BJ (cell line): ENCODE measurements at regions not wholly inside any gene's neighbourhood (a gene's known extent, or its start where the extent isn't known, plus 50 kb on each side); places are given as distances from the start of the nearest gene placed in this dataset.
"Not testable (repeated sequence)": the region's sequence is repeated elsewhere in the genome, so short reads cannot be mapped to it uniquely, and the experiment has no call there.

Experiments
- CTCF ChIA-PET: fragments of 350-600 bp; formaldehyde crosslinking; extraction: SDS; loops from one replicate; lab custom pipeline; 2021; ENCODE audit warnings: antibody characterized with exemption, inconsistent platforms; lab: Yijun Ruan, JAX
- POLR2A ChIA-PET: fragments of 300-600 bp; sonication (Branson Sonifier 250); formaldehyde crosslinking; extraction: SDS; loops from one replicate; lab custom pipeline; 2021; ENCODE audit warnings: antibody characterized with exemption; lab: Charles Lee
- DNase-seq: peaks from one replicate; pipeline ENCODE4 v3.0.0-alpha.2; 2011; ENCODE audit warnings: low read depth
- H3K27me3 ChIP-seq: 2 replicates; pipeline ENCODE4 v1.6.0; 2011; ENCODE audit warnings: low read length; ENCODE audit not compliant: control insufficient read depth, insufficient read depth
- H3K36me3 ChIP-seq: 2 replicates; pipeline ENCODE4 v1.5.1; 2011; ENCODE audit warnings: low read length; ENCODE audit not compliant: control insufficient read depth, insufficient read depth
- H3K4me3 ChIP-seq: 2 replicates; pipeline ENCODE4 v1.5.1; 2011; ENCODE audit warnings: low read depth, mild to moderate bottlenecking, control low read depth, low read length
- TF ChIP-seq, protein P1 (sequence below): IDR thresholded peaks from 2 replicates; pipeline ENCODE4 v1.5.1; 2011; ENCODE audit warnings: low read depth, mild to moderate bottlenecking, control low read depth, inconsistent platforms, low read length, moderate library complexity; ENCODE audit not compliant: insufficient read depth

DNA sequence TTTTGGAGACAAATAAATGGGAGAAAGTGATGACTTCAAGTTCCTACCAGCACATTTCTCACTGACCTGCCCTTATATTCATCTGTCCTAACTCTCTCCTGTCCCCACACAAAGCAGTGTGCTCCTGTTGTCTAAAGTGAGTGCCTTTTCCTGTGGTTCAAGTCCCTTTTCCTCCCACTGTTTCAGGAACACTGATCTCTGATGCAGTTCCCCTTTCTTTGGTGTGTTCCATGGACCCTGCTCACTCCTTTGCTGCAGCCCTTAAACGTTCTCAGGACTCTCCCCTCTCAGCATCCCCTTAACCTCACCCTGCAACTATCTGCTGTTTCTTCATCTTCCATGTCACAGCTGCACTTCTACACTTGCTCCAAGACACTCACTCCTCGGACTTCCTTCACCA is 195.8 kb upstream of the ETV3 start:
- DNase-seq = no peak
- TF ChIP-seq, protein P1, sequence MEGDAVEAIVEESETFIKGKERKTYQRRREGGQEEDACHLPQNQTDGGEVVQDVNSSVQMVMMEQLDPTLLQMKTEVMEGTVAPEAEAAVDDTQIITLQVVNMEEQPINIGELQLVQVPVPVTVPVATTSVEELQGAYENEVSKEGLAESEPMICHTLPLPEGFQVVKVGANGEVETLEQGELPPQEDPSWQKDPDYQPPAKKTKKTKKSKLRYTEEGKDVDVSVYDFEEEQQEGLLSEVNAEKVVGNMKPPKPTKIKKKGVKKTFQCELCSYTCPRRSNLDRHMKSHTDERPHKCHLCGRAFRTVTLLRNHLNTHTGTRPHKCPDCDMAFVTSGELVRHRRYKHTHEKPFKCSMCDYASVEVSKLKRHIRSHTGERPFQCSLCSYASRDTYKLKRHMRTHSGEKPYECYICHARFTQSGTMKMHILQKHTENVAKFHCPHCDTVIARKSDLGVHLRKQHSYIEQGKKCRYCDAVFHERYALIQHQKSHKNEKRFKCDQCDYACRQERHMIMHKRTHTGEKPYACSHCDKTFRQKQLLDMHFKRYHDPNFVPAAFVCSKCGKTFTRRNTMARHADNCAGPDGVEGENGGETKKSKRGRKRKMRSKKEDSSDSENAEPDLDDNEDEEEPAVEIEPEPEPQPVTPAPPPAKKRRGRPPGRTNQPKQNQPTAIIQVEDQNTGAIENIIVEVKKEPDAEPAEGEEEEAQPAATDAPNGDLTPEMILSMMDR = no peak
- ChIA-PET CTCF (no interaction called here), POLR2A (no interaction called here)
- no peaks in the 10 kb centered on the region for H3K27me3 ChIP-seq
- no peaks in the 10 kb centered on the region for H3K36me3 ChIP-seq
- no peak overlapping the region for H3K4me3 ChIP-seq

DNA sequence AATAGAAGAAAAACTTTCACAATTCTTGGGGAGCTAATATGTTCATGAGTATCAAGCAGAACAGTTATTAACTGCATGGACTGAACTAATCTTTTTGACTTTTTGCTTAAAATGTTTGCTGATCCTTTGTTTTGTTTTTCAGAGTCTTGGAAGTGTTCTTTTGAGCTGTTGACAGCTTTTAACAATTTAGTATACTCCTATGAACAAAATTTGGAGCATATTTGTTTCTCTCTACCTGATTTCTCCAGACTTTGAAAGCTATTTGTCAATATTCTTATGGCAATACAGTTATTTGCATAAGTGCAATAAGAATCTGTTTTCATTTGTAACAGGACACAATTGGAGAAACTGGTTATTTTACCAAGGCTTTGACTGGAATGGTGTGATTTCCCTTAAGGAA is 192.0 kb upstream of the ETV3 start:
- H3K4me3 ChIP-seq, H3K27me3 ChIP-seq, POLR2A ChIA-PET, H3K36me3 ChIP-seq, CTCF ChIA-PET, DNase-seq: not testable (repeated sequence)

DNA sequence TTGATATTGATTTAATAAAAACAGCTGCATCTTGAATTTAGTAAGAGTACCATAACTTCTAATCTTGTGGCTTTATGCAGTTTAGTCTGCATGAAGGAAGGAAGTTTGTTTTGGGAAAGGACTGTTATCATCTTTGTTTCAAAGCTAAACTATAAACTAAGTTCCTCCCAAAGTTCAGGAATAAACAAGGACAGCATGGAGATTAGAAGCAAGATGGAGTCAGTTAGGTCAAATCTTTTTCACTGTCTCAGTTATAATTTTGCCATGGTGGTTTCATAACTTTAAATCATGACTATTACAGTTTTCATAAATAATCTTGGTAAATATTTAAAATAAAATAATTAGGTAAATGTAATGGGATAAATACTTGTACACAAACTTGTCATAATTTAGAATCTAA is 189.9 kb upstream of the ETV3 start:
- H3K4me3 ChIP-seq, DNase-seq, H3K27me3 ChIP-seq, POLR2A ChIA-PET, H3K36me3 ChIP-seq: not testable (repeated sequence)
- CTCF ChIA-PET = interaction anchor here (0.8 kb wide), 2 partner anchors 38 to 64 kb away, joined by 3 to 5 read pairs; no protein-coding TSS in a partner anchor

DNA sequence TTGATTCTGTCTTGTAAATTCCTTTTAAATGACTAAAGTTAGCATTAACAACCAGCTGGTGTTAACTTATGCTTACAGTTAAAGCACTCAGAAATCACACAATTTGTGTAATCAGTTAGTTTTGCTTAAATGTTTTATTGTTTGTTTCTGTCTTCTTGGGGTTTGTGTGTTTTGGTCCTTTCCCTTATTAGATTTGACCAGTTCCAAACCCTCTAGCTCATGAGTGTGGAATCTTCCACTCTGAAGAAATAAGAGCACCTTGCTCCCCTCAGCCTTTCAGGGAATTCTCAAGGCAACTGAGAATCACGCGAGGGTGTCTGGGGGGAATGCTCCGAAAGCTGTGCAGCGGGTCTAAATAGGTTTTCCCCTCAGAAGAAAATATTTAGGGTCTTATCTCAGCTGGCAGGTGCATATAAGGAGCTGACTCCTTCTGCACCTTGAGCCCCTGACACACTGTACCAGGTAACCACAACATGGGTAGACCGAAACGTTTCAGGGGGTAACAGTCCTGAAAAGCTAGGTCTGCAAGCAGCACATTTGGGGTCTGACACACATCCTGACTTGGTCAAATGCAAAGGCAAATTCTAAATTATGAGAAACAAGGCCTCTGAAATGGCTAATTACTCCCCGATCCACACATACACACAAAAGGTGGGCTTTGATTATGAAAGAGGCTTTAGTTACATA is 188.1 kb upstream of the ETV3 start:
- no peaks in the 10 kb centered on the region for H3K36me3 ChIP-seq
- no peak for DNase-seq
- H3K27me3 ChIP-seq = no peaks in the 10 kb centered on the region
- POLR2A ChIA-PET = no interaction called here
- CTCF ChIA-PET = interaction anchor here (0.8 kb wide), 1 partner anchor 180 kb away, joined by 3 read pairs; no protein-coding TSS in a partner anchor
- TF ChIP-seq, protein P1 = no peak
- no peak overlapping the region for H3K4me3 ChIP-seq

DNA sequence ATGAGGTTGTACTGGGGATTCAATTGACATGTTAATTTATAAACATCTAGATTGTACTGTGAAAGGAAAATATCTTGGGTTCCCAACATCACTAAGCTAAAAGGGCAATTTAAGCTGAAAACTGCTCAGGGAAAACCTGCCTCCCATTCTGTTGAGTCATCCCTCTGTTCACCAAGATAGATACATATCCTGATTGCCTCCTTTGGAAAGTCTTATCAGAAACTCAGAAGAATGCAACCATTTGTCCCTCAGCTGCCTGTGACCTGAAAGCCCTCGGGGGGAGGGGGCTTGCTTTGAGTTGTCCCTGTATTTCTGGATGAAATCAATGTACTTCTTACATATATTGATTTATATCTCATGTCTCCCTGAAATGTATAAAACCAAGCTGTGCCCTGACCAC is 187.0 kb upstream of the ETV3 start:
- Histone ChIP-seq H3K27me3 (no peaks in the 10 kb centered on the region), H3K36me3 (no peaks in the 10 kb centered on the region), H3K4me3 (no peak overlapping the region)
- ChIA-PET CTCF (interaction anchor here (0.9 kb wide), 1 partner anchor 26 kb away, joined by 3 read pairs; no protein-coding TSS in a partner anchor), POLR2A (no interaction called here)
- TF ChIP-seq, protein P1 = no peak
- no peak for DNase-seq

DNA sequence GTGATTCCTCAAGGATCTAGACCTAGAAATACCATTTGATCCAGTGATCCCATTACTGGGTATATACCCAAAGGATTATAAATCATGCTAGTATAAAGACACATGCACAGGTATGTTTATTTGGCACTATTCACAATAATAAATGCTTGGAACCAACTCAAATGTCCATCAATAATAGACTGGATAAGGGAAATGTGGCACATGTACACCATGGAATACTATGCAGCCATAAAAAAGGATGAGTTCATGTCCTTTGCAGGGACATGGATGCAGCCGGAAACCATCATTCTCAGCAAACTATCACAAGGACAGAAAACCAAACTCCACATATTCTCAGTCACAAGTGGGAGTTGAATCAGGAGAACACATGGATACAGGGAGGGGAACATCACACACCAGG is 183.8 kb upstream of the ETV3 start:
- H3K36me3 ChIP-seq, H3K4me3 ChIP-seq, POLR2A ChIA-PET, DNase-seq, H3K27me3 ChIP-seq, CTCF ChIA-PET: not testable (repeated sequence)

DNA sequence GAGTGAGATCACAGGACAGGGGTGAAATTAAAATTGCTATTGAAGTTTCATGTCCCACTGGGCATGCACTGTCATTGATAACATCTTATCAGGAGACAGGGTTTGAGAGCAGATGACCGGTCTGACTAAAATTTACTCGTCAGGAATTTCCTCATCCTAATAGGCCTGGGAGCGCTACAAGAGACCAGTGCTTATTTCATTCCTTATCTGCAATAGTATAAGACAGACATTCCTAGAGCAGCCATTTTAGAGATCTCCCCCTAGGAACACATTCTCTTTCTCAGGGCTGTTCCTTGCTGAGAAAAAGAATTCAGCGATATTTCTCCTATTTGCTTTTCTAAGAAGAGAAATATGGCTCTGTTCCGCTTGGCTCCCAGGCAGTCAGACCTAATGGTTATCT is 181.4 kb upstream of the ETV3 start:
- TF ChIP-seq, protein P1 = no peak
- Histone ChIP-seq H3K4me3 (no peak overlapping the region), H3K27me3 (no peaks in the 10 kb centered on the region), H3K36me3 (no peaks in the 10 kb centered on the region)
- no peak for DNase-seq
- ChIA-PET POLR2A (no interaction called here), CTCF (no interaction called here)

DNA sequence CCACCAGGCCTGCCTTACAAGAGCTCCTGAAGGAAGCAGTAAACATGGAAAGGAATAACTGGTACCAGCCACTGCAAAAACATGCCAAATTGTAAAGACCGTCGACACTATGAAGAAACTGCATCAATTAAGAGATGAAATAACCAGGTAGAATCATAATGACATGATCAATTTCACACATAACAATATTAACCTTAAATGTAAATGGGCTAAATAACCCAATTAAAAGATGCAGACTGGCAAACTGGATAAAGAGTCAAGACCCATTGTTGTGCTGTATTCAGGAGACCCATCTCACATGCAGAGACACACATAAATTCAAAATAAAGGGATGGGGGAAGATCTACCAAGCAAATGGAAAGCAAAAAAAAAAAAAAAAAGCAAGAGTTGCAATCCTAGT is 179.0 kb upstream of the ETV3 start:
- H3K36me3 ChIP-seq, CTCF ChIA-PET, POLR2A ChIA-PET, H3K4me3 ChIP-seq, H3K27me3 ChIP-seq, DNase-seq: not testable (repeated sequence)
